B cell (primary cell): ENCODE measurements at regions not wholly inside any gene's neighbourhood (a gene's known extent, or its start where the extent isn't known, plus 50 kb on each side); places are given as distances from the start of the nearest gene placed in this dataset.

Experiments
- ATAC-seq: fragments of 200-7000 bp; cut with Tn5 transposase; one replicate; pipeline ENCODE4 v1.10.0; 2021; ENCODE audit warnings: low read depth, mild to moderate bottlenecking, moderate number of reproducible peaks, moderate library complexity
- CTCF ChIA-PET: fragments of 350-600 bp; sonication (Branson Sonifier 250); formaldehyde crosslinking; loops from one replicate; lab custom pipeline; 2021; ENCODE audit warnings: antibody characterized with exemption, inconsistent platforms; lab: Charles Lee
- POLR2A ChIA-PET: fragments of 350-600 bp; sonication (Branson Sonifier 250); formaldehyde crosslinking; loops from one replicate; lab custom pipeline; 2021; ENCODE audit warnings: antibody characterized with exemption; lab: Charles Lee
- DNase-seq: peaks from one replicate; pipeline ENCODE4 v3.0.0; 2013
- H2AFZ ChIP-seq: 2 replicates; pipeline ENCODE4 v1.6.1; 2012; ENCODE audit warnings: mild to moderate bottlenecking, low read depth, low read length; ENCODE audit not compliant: insufficient read depth, poor library complexity, severe bottlenecking
- H3K27ac ChIP-seq, 2 donors: 1 replicate in 1 of 2; 2 replicates in 1 of 2; pipeline ENCODE4 v1.5.1; 2012 to 2013; ENCODE audit warnings: low read length in 2 of 2, mild to moderate bottlenecking in 2 of 2, moderate library complexity in 1 of 2
- H3K27me3 ChIP-seq, 4 experiments: fragments of 200-600 bp in 1 of 4; sonication (generic) in 1 of 4; replicated peaks in 1 of 4; 1 replicate in 2 of 4; 2 replicates in 2 of 4; pipeline versions ENCODE4 v1.6.1 to v1.7.0; 2013 to 2016; ENCODE audit warnings: low read length in 3 of 4, mild to moderate bottlenecking in 2 of 4, mixed read lengths in 1 of 4, moderate library complexity in 1 of 4; ENCODE audit not compliant: insufficient read depth in 4 of 4, control insufficient read depth in 3 of 4; ENCODE audit errors: control extremely low read depth in 1 of 4
- H3K36me3 ChIP-seq, 2 experiments: replicated peaks in 1 of 2; 1 replicate in 1 of 2; 2 replicates in 1 of 2; pipeline versions ENCODE4 v1.6.1 to v1.7.1; 2013; ENCODE audit warnings: low read length in 1 of 2; ENCODE audit not compliant: insufficient read depth in 2 of 2, control insufficient read depth in 1 of 2; ENCODE audit errors: control extremely low read depth in 1 of 2, extremely low read depth in 1 of 2
- H3K4me1 ChIP-seq, 2 donors: fragments of 200-600 bp in 1 of 2; sonication (generic) in 1 of 2; 1 replicate in 1 of 2; 2 replicates in 1 of 2; pipeline versions ENCODE4 v1.5.1 to v1.6.1; 2013 to 2017; ENCODE audit warnings: low read length in 2 of 2; ENCODE audit not compliant: control insufficient read depth in 2 of 2, insufficient read depth in 2 of 2
- H3K4me2 ChIP-seq: replicated peaks from 2 replicates; pipeline ENCODE3; 2012; ENCODE audit warnings: mild to moderate bottlenecking, low read depth, low read length; ENCODE audit not compliant: poor library complexity, severe bottlenecking
- H3K4me3 ChIP-seq, 5 experiments: fragments of 200-600 bp in 1 of 5; sonication (generic) in 1 of 5; 1 replicate in 3 of 5; 2 replicates in 2 of 5; pipeline versions ENCODE4 v1.5.1 to v1.7.0; 2011 to 2016; ENCODE audit warnings: low read length in 4 of 5, mild to moderate bottlenecking in 4 of 5, low read depth in 2 of 5, control low read depth in 1 of 5, moderate library complexity in 1 of 5; ENCODE audit not compliant: insufficient read depth in 1 of 5; ENCODE audit errors: control extremely low read depth in 1 of 5, extremely low read depth in 1 of 5
- H3K79me2 ChIP-seq: fragments of 200-600 bp; sonication (generic); one replicate; pipeline ENCODE4 v1.6.0; 2016; ENCODE audit warnings: low read length; ENCODE audit not compliant: control insufficient read depth, insufficient read depth
- H3K9ac ChIP-seq: fragments of 200-600 bp; sonication (generic); 2 replicates; pipeline ENCODE4 v1.6.1; 2017; ENCODE audit warnings: mild to moderate bottlenecking, low read length, moderate library complexity
- H3K9me3 ChIP-seq, 3 donors: one replicate each; pipeline versions ENCODE4 v1.6.1 to v1.7.1; 2013; ENCODE audit warnings: low read length in 2 of 3; ENCODE audit not compliant: control insufficient read depth in 2 of 3, insufficient read depth in 1 of 3; ENCODE audit errors: control extremely low read depth in 1 of 3
- H4K20me1 ChIP-seq: 2 replicates; pipeline ENCODE4 v1.6.0; 2012; ENCODE audit warnings: mild to moderate bottlenecking, low read length; ENCODE audit not compliant: insufficient read depth, control insufficient read depth, poor library complexity, severe bottlenecking
- H3K27ac Mint-ChIP-seq: one replicate; pipeline ENCODE4 v1.8.0; 2021; ENCODE audit warnings: mixed read lengths
- H3K27me3 Mint-ChIP-seq: one replicate; pipeline ENCODE4 v1.8.0; 2021; ENCODE audit warnings: mixed read lengths
- H3K4me1 Mint-ChIP-seq: one replicate; pipeline ENCODE4 v1.8.0; 2021; ENCODE audit warnings: mixed read lengths
- H3K4me3 Mint-ChIP-seq: one replicate; pipeline ENCODE4 v1.8.0; 2021; ENCODE audit warnings: mixed read lengths
- H3K9me3 Mint-ChIP-seq: one replicate; pipeline ENCODE4 v1.8.0; 2022; ENCODE audit warnings: mixed read lengths; ENCODE audit not compliant: insufficient read depth
- CTCF ChIP-seq: fragments of 200-600 bp; IDR thresholded peaks from one replicate; pipeline ENCODE4 v1.8.0; 2022; ENCODE audit warnings: antibody characterized with exemption, mild to moderate bottlenecking
- EZH2 ChIP-seq: IDR thresholded peaks from 2 replicates; pipeline ENCODE4 v1.6.1; 2012; ENCODE audit warnings: borderline replicate concordance, low read depth, mild to moderate bottlenecking, moderate library complexity, low read length; ENCODE audit not compliant: insufficient read depth, poor library complexity, severe bottlenecking
- WGBS: methylation state at CpG from one replicate; pipeline ENCODE4 v1.1.5; 2013; ENCODE audit warnings: missing lambda C conversion rate; ENCODE audit not compliant: insufficient coverage; 5-methylcytosine and 5-hydroxymethylcytosine counted together
- intact Hi-C: fragments of 100-400 bp; cut with micrococcal nuclease; formaldehyde crosslinking; loops from one replicate; pipeline ENCODE4 v1.10.0; 2022

- Mint-ChIP-seq H3K27me3 (no peaks in the 10 kb centered on the region), H3K9me3 (no peaks in the 10 kb centered on the region), H3K4me1 (peaks cover 9% of the 10 kb centered on the region), H3K4me3 (no peak overlapping the region), H3K27ac (no peak overlapping the region)
- intact Hi-C loops: no loop called here
- DNase-seq (no peak), ATAC-seq (no peak)
- no peaks in the 10 kb centered on the region for H4K20me1 ChIP-seq
- no peak overlapping the region for H3K27ac ChIP-seq
- no peak overlapping the region for H3K9ac ChIP-seq
- H3K9me3 ChIP-seq: no peaks in the 10 kb centered on the region
- H3K36me3 ChIP-seq: no peaks in the 10 kb centered on the region
- H3K27me3 ChIP-seq: no peaks in the 10 kb centered on the region
- no peak overlapping the region for H3K4me3 ChIP-seq
- CTCF ChIA-PET: no interaction called here
- POLR2A ChIA-PET: no interaction called here
- H3K4me1 ChIP-seq: peaks cover 0 to 5% of the 10 kb centered on the region in 2 donors
- no peak overlapping the region for H3K4me2 ChIP-seq
- WGBS: 95% methylated on average over 7 of the region's 14 CpGs
- H3K79me2 ChIP-seq: no peaks in the 10 kb centered on the region
- no peak overlapping the region for H2AFZ ChIP-seq
- TF ChIP-seq EZH2 (no peak), CTCF (no peak)
These were observed 103.9 kb downstream of the ZIC5 start for GRCh38 chr13:99867535-99868257.

- Histone ChIP-seq H4K20me1 (no peaks in the 10 kb centered on the region), H3K4me2 (no peak overlapping the region), H3K79me2 (no peaks in the 10 kb centered on the region), H3K4me3 (no peak overlapping the region), H2AFZ (no peak overlapping the region), H3K9ac (no peak overlapping the region), H3K36me3 (no peaks in the 10 kb centered on the region), H3K9me3 (no peaks in the 10 kb centered on the region), H3K27ac (no peak overlapping the region), H3K27me3 (no peaks in the 10 kb centered on the region), H3K4me1 (peaks cover 0 to 5% of the 10 kb centered on the region in 2 donors)
- TF ChIP-seq CTCF (no peak), EZH2 (no peak)
- Mint-ChIP-seq H3K9me3 (no peaks in the 10 kb centered on the region), H3K4me1 (peaks cover 9% of the 10 kb centered on the region), H3K27me3 (no peaks in the 10 kb centered on the region), H3K4me3 (no peak overlapping the region), H3K27ac (no peak overlapping the region)
- no peak for DNase-seq
- WGBS: 100% methylated on average over 5 of the region's 7 CpGs
- POLR2A ChIA-PET: no interaction called here
- CTCF ChIA-PET: no interaction called here
- ATAC-seq: no peak
- intact Hi-C loops: no loop called here
These were observed 104.8 kb downstream of the ZIC5 start for GRCh38 chr13:99866781-99867180.
